H1 (cell line): ENCODE measurements at regions not wholly inside any gene's neighbourhood (a gene's known extent, or its start where the extent isn't known, plus 50 kb on each side); places are given as distances from the start of the nearest gene placed in this dataset.

Source experiments
- ATF2 ChIP-seq: IDR thresholded peaks from 2 replicates; pipeline ENCODE4 v1.6.1; 2012; ENCODE audit warnings: low read length, inconsistent platforms
- ATF3 ChIP-seq: IDR thresholded peaks from 2 replicates; pipeline ENCODE4 v1.6.1; 2011; ENCODE audit warnings: low read depth, mild to moderate bottlenecking, low read length; ENCODE audit not compliant: insufficient read depth
- EGR1 ChIP-seq: IDR thresholded peaks from 2 replicates; pipeline ENCODE4 v1.6.1; 2011; ENCODE audit warnings: low read depth, low read length, borderline replicate concordance
- EP300 ChIP-seq, 2 experiments: IDR thresholded peaks; 1 replicate in 1 of 2; 2 replicates in 1 of 2; pipeline ENCODE4 v1.6.1; 2011 to 2012; ENCODE audit warnings: low read depth in 2 of 2, low read length in 2 of 2, mild to moderate bottlenecking in 2 of 2, borderline replicate concordance in 1 of 2, inconsistent platforms in 1 of 2, moderate library complexity in 1 of 2
- EZH2 ChIP-seq: fragments of 200-600 bp; sonication (generic); IDR thresholded peaks from 2 replicates; pipeline ENCODE4 v1.7.1; 2012; ENCODE audit warnings: low read depth, mild to moderate bottlenecking, moderate library complexity, low read length, inconsistent platforms; ENCODE audit not compliant: severe bottlenecking
- GABPA ChIP-seq: IDR thresholded peaks from 2 replicates; pipeline ENCODE4 v1.6.1; 2011; ENCODE audit warnings: mild to moderate bottlenecking, low read length, moderate library complexity, borderline replicate concordance; ENCODE audit not compliant: insufficient read depth
- KDM1A ChIP-seq: fragments of 200-600, 300-600 bp; sonication (generic); IDR thresholded peaks from 2 replicates; pipeline ENCODE4 v1.7.1; 2016; ENCODE audit warnings: mild to moderate bottlenecking, low read length, borderline replicate concordance
- POLR2A ChIP-seq, 2 experiments: IDR thresholded peaks; 1 replicate in 1 of 2; 2 replicates in 1 of 2; pipeline ENCODE4 v1.6.1; 2011; ENCODE audit warnings: low read depth in 2 of 2, low read length in 2 of 2, mild to moderate bottlenecking in 2 of 2; ENCODE audit errors: control extremely low read depth in 1 of 2
- SP1 ChIP-seq: IDR thresholded peaks from 2 replicates; pipeline ENCODE4 v1.6.1; 2011; ENCODE audit warnings: low read depth, low read length
- TAF7 ChIP-seq: optimal IDR thresholded peaks from 2 replicates; pipeline ENCODE3; 2011; ENCODE audit warnings: low read depth, mild to moderate bottlenecking, inconsistent platforms, low read length, moderate library complexity, borderline replicate concordance
- TF ChIP-seq, protein P1 (sequence below), 3 experiments: IDR thresholded peaks; 1 replicate in 2 of 3; 2 replicates in 1 of 3; pipeline versions ENCODE4 v1.5.1 to v1.6.1; 2011; ENCODE audit warnings: low read length in 3 of 3, mild to moderate bottlenecking in 3 of 3, inconsistent platforms in 2 of 3, low read depth in 1 of 3, moderate library complexity in 1 of 3; ENCODE audit not compliant: insufficient read depth in 1 of 3; ENCODE audit errors: control extremely low read depth in 1 of 3
- TF ChIP-seq, protein P2 (sequence below): IDR thresholded peaks from 2 replicates; pipeline ENCODE4 v1.6.1; 2012; ENCODE audit warnings: inconsistent platforms

DNA sequence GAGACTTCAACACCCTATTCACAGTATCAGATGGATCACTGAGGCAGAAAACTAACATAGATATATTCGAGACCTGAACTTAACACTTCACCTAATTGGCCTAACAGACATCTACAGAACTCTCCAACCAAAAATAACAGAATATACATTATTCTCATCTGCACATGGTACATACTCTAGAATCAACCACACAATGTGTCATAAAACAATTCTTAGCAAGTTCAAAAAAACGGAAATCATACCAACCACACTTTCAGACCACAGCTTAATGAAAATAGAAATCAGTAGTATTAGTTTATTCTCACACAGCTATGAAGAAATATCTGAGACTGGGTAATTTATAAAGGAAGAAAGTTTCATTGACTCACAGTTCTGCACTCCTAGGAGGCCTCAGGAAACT, 387.9 kb downstream of the DEPDC1B start:
- no peak for TF ChIP-seq ATF2
- TF ChIP-seq, protein P1, sequence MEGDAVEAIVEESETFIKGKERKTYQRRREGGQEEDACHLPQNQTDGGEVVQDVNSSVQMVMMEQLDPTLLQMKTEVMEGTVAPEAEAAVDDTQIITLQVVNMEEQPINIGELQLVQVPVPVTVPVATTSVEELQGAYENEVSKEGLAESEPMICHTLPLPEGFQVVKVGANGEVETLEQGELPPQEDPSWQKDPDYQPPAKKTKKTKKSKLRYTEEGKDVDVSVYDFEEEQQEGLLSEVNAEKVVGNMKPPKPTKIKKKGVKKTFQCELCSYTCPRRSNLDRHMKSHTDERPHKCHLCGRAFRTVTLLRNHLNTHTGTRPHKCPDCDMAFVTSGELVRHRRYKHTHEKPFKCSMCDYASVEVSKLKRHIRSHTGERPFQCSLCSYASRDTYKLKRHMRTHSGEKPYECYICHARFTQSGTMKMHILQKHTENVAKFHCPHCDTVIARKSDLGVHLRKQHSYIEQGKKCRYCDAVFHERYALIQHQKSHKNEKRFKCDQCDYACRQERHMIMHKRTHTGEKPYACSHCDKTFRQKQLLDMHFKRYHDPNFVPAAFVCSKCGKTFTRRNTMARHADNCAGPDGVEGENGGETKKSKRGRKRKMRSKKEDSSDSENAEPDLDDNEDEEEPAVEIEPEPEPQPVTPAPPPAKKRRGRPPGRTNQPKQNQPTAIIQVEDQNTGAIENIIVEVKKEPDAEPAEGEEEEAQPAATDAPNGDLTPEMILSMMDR (IDR thresholded peaks at IDR 0.05; ENCODE audit: control extremely low read depth in 1 of 3, insufficient read depth in 1 of 3, low read depth in 1 of 3, low read length in 3 of 3), result no peak
- no peak for TF ChIP-seq SP1
- TF ChIP-seq KDM1A, result no peak
- no peak for TF ChIP-seq POLR2A (IDR thresholded peaks at IDR 0.05; ENCODE audit: control extremely low read depth in 1 of 2, low read depth in 2 of 2, low read length in 2 of 2)
- TF ChIP-seq EGR1, result no peak
- TF ChIP-seq GABPA, result no peak
- no peak for TF ChIP-seq EP300 (IDR thresholded peaks at IDR 0.05; ENCODE audit: borderline replicate concordance in 1 of 2, low read depth in 2 of 2, low read length in 2 of 2)
- no peak for TF ChIP-seq EZH2
- no peak for TF ChIP-seq TAF7
- TF ChIP-seq, protein P2, sequence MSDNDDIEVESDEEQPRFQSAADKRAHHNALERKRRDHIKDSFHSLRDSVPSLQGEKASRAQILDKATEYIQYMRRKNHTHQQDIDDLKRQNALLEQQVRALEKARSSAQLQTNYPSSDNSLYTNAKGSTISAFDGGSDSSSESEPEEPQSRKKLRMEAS, result no peak
- no peak for TF ChIP-seq ATF3
